ENCODE measurements at regions not wholly inside any gene's neighbourhood (a gene's known extent, or its start where the extent isn't known, plus 50 kb on each side); places are given as distances from the start of the nearest gene placed in this dataset.

DNA sequence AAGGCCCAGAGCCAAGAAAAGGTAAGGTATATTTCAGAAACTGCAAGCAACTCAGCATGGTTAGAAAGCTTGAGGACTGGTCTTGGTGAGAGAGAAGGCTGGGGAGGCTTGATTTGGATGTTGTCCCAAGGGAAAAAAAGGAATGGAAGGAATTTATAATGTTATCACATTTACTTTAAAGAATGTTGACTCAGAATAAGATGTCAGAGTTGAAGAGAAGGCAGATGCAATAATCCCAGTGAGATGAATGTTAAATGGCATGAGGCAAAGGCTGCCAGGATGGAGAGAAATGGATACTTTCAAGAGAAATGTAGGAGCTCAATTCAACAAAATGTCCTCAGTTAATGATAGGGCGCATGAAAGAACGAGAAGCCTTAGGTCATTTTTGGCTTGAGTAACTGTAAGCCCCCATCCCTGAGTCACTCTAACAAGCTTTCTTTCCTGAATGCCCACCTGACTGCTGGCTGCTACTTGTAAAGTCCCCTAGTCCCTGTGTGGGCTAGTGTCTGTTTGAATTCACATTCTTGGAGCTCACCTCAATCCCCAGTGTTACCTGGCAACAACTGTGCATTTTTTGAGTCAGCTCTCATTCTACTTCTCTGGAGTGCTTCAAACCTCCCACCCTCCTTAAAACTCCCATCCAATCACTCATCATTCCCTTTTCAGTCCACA is 103.0 kb upstream of the TAPT1 start:
- TF ChIP-seq, protein P1, sequence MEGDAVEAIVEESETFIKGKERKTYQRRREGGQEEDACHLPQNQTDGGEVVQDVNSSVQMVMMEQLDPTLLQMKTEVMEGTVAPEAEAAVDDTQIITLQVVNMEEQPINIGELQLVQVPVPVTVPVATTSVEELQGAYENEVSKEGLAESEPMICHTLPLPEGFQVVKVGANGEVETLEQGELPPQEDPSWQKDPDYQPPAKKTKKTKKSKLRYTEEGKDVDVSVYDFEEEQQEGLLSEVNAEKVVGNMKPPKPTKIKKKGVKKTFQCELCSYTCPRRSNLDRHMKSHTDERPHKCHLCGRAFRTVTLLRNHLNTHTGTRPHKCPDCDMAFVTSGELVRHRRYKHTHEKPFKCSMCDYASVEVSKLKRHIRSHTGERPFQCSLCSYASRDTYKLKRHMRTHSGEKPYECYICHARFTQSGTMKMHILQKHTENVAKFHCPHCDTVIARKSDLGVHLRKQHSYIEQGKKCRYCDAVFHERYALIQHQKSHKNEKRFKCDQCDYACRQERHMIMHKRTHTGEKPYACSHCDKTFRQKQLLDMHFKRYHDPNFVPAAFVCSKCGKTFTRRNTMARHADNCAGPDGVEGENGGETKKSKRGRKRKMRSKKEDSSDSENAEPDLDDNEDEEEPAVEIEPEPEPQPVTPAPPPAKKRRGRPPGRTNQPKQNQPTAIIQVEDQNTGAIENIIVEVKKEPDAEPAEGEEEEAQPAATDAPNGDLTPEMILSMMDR (IDR thresholded peaks at IDR 0.05), result no peak
- TF ChIP-seq POLR2A (IDR thresholded peaks at IDR 0.05) (no peak), EP300 (IDR thresholded peaks at IDR 0.05) (no peak), POLR2AphosphoS5 (IDR thresholded peaks at IDR 0.05) (no peak)
